ENCODE measurements at regions not wholly inside any gene's neighbourhood (a gene's known extent, or its start where the extent isn't known, plus 50 kb on each side); places are given as distances from the start of the nearest gene placed in this dataset.

DNA sequence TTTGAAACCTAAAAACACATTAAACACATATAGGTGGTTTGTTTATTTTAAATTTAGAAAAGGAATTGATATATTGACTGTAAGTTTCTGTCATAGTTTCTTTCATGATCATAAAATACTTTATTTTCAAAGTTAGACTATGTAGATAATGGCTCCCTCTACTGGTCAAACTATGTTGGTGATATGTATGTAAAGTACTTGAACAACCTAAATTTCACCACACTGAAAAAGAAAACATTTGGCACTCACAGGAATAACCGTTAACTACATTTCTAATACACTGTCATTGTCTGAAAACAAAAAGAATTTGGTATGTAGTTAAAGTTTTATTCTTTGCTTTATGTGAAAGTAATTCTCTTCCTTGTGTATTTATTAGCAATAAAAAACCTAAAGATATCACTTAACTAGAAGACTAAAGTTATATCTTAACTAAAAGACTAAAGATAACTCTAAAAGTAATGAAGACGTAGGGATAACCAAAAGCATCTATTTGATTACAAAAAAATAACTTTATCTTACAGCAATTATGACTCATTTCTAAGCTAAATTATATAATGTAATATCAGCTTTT lies 427.5 kb downstream of the VGLL3 start:
- Histone ChIP-seq H3K9ac (ENCODE audit: low read depth in 1 of 2, low read length in 2 of 2) (no peak overlapping the region), H3K9me3 (ENCODE audit: control insufficient read depth in 4 of 4, low read length in 3 of 4) (no peaks in the 10 kb centered on the region), H3K4me3 (ENCODE audit: low read depth in 1 of 3, low read length in 3 of 3) (no peak overlapping the region), H3K27me3 (ENCODE audit: control insufficient read depth in 4 of 4, insufficient read depth in 4 of 4, low read length in 3 of 4) (no peaks in the 10 kb centered on the region), H3K27ac (ENCODE audit: low read depth in 1 of 2, low read length in 2 of 2) (no peak overlapping the region), H3K4me1 (ENCODE audit: control insufficient read depth in 4 of 4, insufficient read depth in 4 of 4, low read length in 3 of 4) (no peaks in the 10 kb centered on the region), H3K36me3 (ENCODE audit: control insufficient read depth in 4 of 4, insufficient read depth in 3 of 4, low read depth in 1 of 4, low read length in 3 of 4) (no peaks in the 10 kb centered on the region)
- TF ChIP-seq RAD21 (IDR thresholded peaks at IDR 0.05) (peak; percentile 63 to 70), CTCF (IDR thresholded peaks at IDR 0.05; ENCODE audit: low read depth, low read length, missing input control) (peak; percentile 49)
- TF ChIP-seq, protein P1, sequence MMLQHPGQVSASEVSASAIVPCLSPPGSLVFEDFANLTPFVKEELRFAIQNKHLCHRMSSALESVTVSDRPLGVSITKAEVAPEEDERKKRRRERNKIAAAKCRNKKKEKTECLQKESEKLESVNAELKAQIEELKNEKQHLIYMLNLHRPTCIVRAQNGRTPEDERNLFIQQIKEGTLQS (IDR thresholded peaks at IDR 0.05) = no peak
- 18% methylated on average over 2 of the region's 2 CpGs for WGBS
- no peak for DNase-seq (ENCODE audit: low spot score)

DNA sequence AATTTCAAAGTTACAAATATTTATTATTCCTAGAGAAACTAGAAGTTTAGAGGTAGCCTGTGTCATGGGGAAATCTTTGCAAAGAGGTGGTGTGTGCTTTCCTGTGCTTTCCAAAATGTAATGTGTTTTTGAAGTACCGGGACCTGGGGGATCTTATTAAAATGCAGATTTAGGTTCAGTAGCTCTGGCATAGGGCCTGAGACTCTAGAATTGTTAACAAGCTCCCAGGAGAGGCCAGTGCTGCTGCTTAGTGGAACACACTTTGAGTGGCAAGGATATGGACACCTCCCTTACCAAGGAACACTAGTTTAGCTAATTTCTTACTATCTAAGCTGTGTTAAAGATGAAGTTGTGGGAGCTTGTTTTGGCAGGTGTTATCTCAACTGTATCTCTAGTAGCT lies 428.9 kb downstream of the VGLL3 start:
- Histone ChIP-seq H3K9me3 (ENCODE audit: control insufficient read depth in 4 of 4, low read length in 3 of 4) (no peaks in the 10 kb centered on the region), H3K4me3 (ENCODE audit: low read depth in 1 of 3, low read length in 3 of 3) (no peak overlapping the region), H3K27ac (ENCODE audit: low read depth in 1 of 2, low read length in 2 of 2) (no peak overlapping the region), H3K27me3 (ENCODE audit: control insufficient read depth in 4 of 4, insufficient read depth in 4 of 4, low read length in 3 of 4) (no peaks in the 10 kb centered on the region), H3K9ac (ENCODE audit: low read depth in 1 of 2, low read length in 2 of 2) (no peak overlapping the region), H3K4me1 (ENCODE audit: control insufficient read depth in 4 of 4, insufficient read depth in 4 of 4, low read length in 3 of 4) (no peaks in the 10 kb centered on the region), H3K36me3 (ENCODE audit: control insufficient read depth in 4 of 4, insufficient read depth in 3 of 4, low read depth in 1 of 4, low read length in 3 of 4) (no peaks in the 10 kb centered on the region)
- TF ChIP-seq FOXA1 (IDR thresholded peaks at IDR 0.05) (no peak), FOXA2 (IDR thresholded peaks at IDR 0.05) (no peak)
- DNase-seq (ENCODE audit: low spot score) = no peak
- 51% methylated on average over 1 of the region's 1 CpG for WGBS

- Histone ChIP-seq H3K27me3 (ENCODE audit: control insufficient read depth in 4 of 4, insufficient read depth in 4 of 4, low read length in 3 of 4) (no peaks in the 10 kb centered on the region), H3K4me3 (ENCODE audit: low read depth in 1 of 3, low read length in 3 of 3) (no peak overlapping the region), H3K36me3 (ENCODE audit: control insufficient read depth in 4 of 4, insufficient read depth in 3 of 4, low read depth in 1 of 4, low read length in 3 of 4) (no peaks in the 10 kb centered on the region), H3K9me3 (ENCODE audit: control insufficient read depth in 4 of 4, low read length in 3 of 4) (no peaks in the 10 kb centered on the region), H3K4me1 (ENCODE audit: control insufficient read depth in 4 of 4, insufficient read depth in 4 of 4, low read length in 3 of 4) (no peaks in the 10 kb centered on the region), H3K27ac (ENCODE audit: low read depth in 1 of 2, low read length in 2 of 2) (no peak overlapping the region), H3K9ac (ENCODE audit: low read depth in 1 of 2, low read length in 2 of 2) (no peak overlapping the region)
- TF ChIP-seq JUND (IDR thresholded peaks at IDR 0.05) = no peak
- no peak for TF ChIP-seq ZBTB33 (IDR thresholded peaks at IDR 0.05)
- no peak for TF ChIP-seq FOXA1 (IDR thresholded peaks at IDR 0.05)
- no peak for DNase-seq (ENCODE audit: low spot score)
- 41% methylated on average over 5 of the region's 5 CpGs for WGBS
Observed at GRCh38 chr3:86561215-86561614, 429.7 kb downstream of the VGLL3 start.

GRCh38 chr3:86554383-86554782 lies 436.6 kb downstream of the VGLL3 start:
- Histone ChIP-seq H3K4me1 (ENCODE audit: control insufficient read depth in 4 of 4, insufficient read depth in 4 of 4, low read length in 3 of 4) (no peaks in the 10 kb centered on the region), H3K36me3 (ENCODE audit: control insufficient read depth in 4 of 4, insufficient read depth in 3 of 4, low read depth in 1 of 4, low read length in 3 of 4) (no peaks in the 10 kb centered on the region), H3K27me3 (ENCODE audit: control insufficient read depth in 4 of 4, insufficient read depth in 4 of 4, low read length in 3 of 4) (no peaks in the 10 kb centered on the region), H3K9ac (ENCODE audit: low read depth in 1 of 2, low read length in 2 of 2) (no peak overlapping the region), H3K9me3 (ENCODE audit: control insufficient read depth in 4 of 4, low read length in 3 of 4) (no peaks in the 10 kb centered on the region), H3K4me3 (ENCODE audit: low read depth in 1 of 3, low read length in 3 of 3) (no peak overlapping the region), H3K27ac (ENCODE audit: low read depth in 1 of 2, low read length in 2 of 2) (no peak overlapping the region)
- 72% methylated on average over 5 of the region's 5 CpGs for WGBS
- no peak for DNase-seq (ENCODE audit: low spot score)
- TF ChIP-seq CTCF (IDR thresholded peaks at IDR 0.05; ENCODE audit: low read depth, low read length, missing input control) = no peak
- no peak for TF ChIP-seq GABPA (IDR thresholded peaks at IDR 0.05 in 1 of 2, conservative IDR thresholded peaks at IDR 0.05 in 1 of 2)
- no peak for TF ChIP-seq SP1 (IDR thresholded peaks at IDR 0.05)
- TF ChIP-seq, protein P2, sequence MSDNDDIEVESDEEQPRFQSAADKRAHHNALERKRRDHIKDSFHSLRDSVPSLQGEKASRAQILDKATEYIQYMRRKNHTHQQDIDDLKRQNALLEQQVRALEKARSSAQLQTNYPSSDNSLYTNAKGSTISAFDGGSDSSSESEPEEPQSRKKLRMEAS (IDR thresholded peaks at IDR 0.05) = no peak
- no peak for TF ChIP-seq TAF1 (conservative IDR thresholded peaks at IDR 0.05)
- TF ChIP-seq HNF4A (conservative IDR thresholded peaks at IDR 0.05) = no peak
- no peak for TF ChIP-seq YY1 (IDR thresholded peaks at IDR 0.05)
